Body of pancreas (tissue), 4 donors: ENCODE measurements at regions not wholly inside any gene's neighbourhood (a gene's known extent, or its start where the extent isn't known, plus 50 kb on each side); places are given as distances from the start of the nearest gene placed in this dataset.
"Not testable (repeated sequence)": the region's sequence is repeated elsewhere in the genome, so short reads cannot be mapped to it uniquely, and the experiment has no call there.

Experiments used
- ATAC-seq: fragments of 150-250 bp; one replicate; pipeline ENCODE4 v1.9.1; 2016
- DNase-seq, 4 donors: peaks; one replicate each; pipeline ENCODE4 v3.0.0-alpha.2; 2019
- H3K27ac ChIP-seq, 4 donors: fragments of 200-600 bp; sonication (generic); 1 replicate in 3 of 4; 2 replicates in 1 of 4; pipeline versions ENCODE4 v1.5.1 to v1.6.1; 2016 to 2019; ENCODE audit warnings: mild to moderate bottlenecking in 1 of 4, mixed read lengths in 1 of 4, moderate library complexity in 1 of 4
- H3K27me3 ChIP-seq, 2 donors: fragments of 200-600 bp; sonication (generic); one replicate each; pipeline ENCODE4 v1.6.0; 2016; ENCODE audit warnings: mild to moderate bottlenecking in 1 of 2
- H3K36me3 ChIP-seq, 2 donors: fragments of 200-600 bp; sonication (generic); replicated peaks in 1 of 2; 2 replicates each; pipeline ENCODE4 v1.5.1; 2016; ENCODE audit warnings: low read depth in 2 of 2; ENCODE audit not compliant: insufficient read depth in 1 of 2
- H3K4me1 ChIP-seq: fragments of 200-600 bp; sonication (generic); one replicate; pipeline ENCODE4 v1.6.0; 2016
- H3K4me3 ChIP-seq, 2 donors: fragments of 200-600 bp; sonication (generic); 1 replicate in 1 of 2; 2 replicates in 1 of 2; pipeline ENCODE4 v1.5.1; 2016 to 2019
- H3K9me3 ChIP-seq, 3 donors: fragments of 200-600 bp; sonication (generic); 1 replicate in 2 of 3; 2 replicates in 1 of 3; pipeline ENCODE4 v1.5.1; 2016
- POLR2A ChIP-seq, 3 donors: fragments of 450-650 bp; IDR thresholded peaks; one replicate each; pipeline ENCODE4 v1.6.1; 2016; ENCODE audit warnings: antibody characterized with exemption in 3 of 3, mild to moderate bottlenecking in 2 of 3
- WGBS, 2 donors: methylation state at CpG; one replicate each; pipeline ENCODE4 v1.1.5; 2017; 5-methylcytosine and 5-hydroxymethylcytosine counted together
- intact Hi-C: fragments of 100-400 bp; cut with DNase I; formaldehyde crosslinking; loops from one replicate; pipeline ENCODE4 v1.15.1; 2023
- TF ChIP-seq, protein P1 (sequence below), 7 experiments: fragments of 450-650 bp in 4 of 7; fragments of 200-600 bp in 3 of 7; sonication (generic) in 3 of 7; IDR thresholded peaks; one replicate each; pipeline ENCODE4 v1.5.1; 2016 to 2019; ENCODE audit warnings: antibody characterized with exemption in 7 of 7

DNA sequence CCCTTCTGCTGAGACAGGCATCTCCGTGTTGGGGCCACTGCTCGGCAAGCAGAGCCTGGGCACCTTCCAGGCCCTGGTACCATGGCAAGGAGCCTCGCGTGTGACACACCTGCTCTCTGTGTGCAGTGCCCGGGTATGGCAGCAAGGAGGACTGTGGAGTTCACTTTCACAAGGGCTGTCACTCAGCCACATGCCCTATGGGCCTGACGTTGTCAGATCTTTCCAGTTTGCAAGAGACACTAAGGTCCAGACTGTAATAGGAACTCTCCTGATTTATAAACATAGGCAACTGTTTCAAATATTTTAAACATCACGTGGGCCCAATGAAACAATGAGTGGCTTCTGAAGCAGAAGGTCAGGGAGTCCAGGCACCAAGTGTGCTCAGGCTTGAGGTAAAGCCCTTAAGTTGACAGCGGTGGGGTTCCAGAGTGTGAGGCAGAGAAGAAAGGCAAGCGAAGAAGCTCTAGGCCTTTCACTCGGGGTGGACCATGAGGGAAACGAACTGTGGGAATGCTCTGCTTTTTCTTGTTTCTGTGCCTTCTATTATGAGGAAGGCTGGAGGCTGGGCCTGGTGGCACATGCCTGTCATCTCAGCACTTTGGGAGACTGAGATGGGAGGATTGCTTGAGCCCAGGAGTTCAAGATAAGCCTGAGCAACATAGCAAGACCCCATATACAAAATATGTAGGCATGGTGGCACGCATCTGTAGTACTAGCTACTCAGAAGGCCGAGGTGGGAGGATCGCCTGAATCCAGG lies 108.6 kb upstream of the TRIM2 start:
- WGBS, 2 donors, result 78 to 83% methylated on average over 13 to 14 of the region's 14 CpGs
- Histone ChIP-seq H3K27ac (no peak overlapping the region), H3K4me1 (no peaks in the 10 kb centered on the region), H3K4me3 (no peak overlapping the region), H3K36me3 (no peaks in the 10 kb centered on the region), H3K27me3 (no peaks in the 10 kb centered on the region), H3K9me3 (no peaks in the 10 kb centered on the region)
- DNase-seq (no peak), ATAC-seq (no peak)
- intact Hi-C loops, result no loop called here
- no peak for TF ChIP-seq POLR2A (IDR thresholded peaks at IDR 0.05)
- TF ChIP-seq, protein P1, sequence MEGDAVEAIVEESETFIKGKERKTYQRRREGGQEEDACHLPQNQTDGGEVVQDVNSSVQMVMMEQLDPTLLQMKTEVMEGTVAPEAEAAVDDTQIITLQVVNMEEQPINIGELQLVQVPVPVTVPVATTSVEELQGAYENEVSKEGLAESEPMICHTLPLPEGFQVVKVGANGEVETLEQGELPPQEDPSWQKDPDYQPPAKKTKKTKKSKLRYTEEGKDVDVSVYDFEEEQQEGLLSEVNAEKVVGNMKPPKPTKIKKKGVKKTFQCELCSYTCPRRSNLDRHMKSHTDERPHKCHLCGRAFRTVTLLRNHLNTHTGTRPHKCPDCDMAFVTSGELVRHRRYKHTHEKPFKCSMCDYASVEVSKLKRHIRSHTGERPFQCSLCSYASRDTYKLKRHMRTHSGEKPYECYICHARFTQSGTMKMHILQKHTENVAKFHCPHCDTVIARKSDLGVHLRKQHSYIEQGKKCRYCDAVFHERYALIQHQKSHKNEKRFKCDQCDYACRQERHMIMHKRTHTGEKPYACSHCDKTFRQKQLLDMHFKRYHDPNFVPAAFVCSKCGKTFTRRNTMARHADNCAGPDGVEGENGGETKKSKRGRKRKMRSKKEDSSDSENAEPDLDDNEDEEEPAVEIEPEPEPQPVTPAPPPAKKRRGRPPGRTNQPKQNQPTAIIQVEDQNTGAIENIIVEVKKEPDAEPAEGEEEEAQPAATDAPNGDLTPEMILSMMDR (IDR thresholded peaks at IDR 0.05), result no peak

DNA sequence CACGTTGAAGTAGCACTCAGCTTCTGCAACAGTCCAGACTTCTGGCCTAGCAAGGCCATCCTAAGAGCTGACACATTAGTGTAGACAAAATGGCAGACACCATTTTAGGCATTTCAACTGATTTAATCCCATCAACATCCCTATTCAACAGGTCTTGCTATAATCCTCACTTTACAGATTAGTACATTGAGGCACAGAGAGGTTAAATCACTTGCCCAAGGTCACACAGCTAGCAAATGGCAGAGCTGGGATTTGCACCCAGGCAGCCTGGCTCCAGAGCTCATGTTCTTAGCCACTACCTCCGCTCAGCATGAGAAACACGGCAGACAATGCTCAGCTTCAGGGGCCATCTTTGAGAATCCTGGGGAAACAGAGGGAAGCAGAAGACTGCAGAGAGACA lies 107.9 kb upstream of the TRIM2 start:
- no peak for ATAC-seq
- Histone ChIP-seq H3K9me3 (no peaks in the 10 kb centered on the region), H3K27me3 (no peaks in the 10 kb centered on the region), H3K4me3 (no peak overlapping the region), H3K27ac (no peak overlapping the region), H3K36me3 (no peaks in the 10 kb centered on the region), H3K4me1 (no peaks in the 10 kb centered on the region)
- TF ChIP-seq, protein P1 (IDR thresholded peaks at IDR 0.05), result no peak
- no peak for TF ChIP-seq POLR2A (IDR thresholded peaks at IDR 0.05)
- 83 to 90% methylated on average over 3 of the region's 3 CpGs for WGBS, 2 donors
- no peak for DNase-seq
- intact Hi-C loops, result no loop called here

DNA sequence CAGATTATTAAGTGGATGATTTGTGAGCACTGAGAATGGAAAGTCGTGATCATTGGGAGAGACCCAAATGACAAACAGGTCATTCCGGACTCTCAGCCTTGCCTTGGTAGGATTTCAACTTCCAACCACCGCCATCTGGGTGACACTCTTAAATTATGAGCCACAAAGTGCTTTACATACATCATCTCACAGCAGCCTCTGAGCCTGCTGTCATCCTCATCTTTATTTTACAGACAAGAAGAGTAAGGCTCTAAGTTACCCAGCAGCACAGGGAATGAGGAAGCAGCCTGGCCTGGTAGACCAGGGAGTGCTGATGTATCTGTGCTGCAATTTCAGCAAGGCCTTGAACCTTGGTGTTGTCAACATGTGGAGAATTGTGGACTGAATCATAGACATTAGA lies 105.8 kb upstream of the TRIM2 start:
- ATAC-seq, result no peak
- Histone ChIP-seq H3K4me3 (no peak overlapping the region), H3K9me3 (no peaks in the 10 kb centered on the region), H3K36me3 (no peaks in the 10 kb centered on the region), H3K4me1 (no peaks in the 10 kb centered on the region), H3K27me3 (no peaks in the 10 kb centered on the region), H3K27ac (no peak overlapping the region)
- WGBS, 2 donors, result 43 to 51% methylated on average over 3 of the region's 3 CpGs
- no peak for DNase-seq
- intact Hi-C loops, result no loop called here
- no peak for TF ChIP-seq POLR2A (IDR thresholded peaks at IDR 0.05)
- TF ChIP-seq, protein P1 (IDR thresholded peaks at IDR 0.05), result no peak

DNA sequence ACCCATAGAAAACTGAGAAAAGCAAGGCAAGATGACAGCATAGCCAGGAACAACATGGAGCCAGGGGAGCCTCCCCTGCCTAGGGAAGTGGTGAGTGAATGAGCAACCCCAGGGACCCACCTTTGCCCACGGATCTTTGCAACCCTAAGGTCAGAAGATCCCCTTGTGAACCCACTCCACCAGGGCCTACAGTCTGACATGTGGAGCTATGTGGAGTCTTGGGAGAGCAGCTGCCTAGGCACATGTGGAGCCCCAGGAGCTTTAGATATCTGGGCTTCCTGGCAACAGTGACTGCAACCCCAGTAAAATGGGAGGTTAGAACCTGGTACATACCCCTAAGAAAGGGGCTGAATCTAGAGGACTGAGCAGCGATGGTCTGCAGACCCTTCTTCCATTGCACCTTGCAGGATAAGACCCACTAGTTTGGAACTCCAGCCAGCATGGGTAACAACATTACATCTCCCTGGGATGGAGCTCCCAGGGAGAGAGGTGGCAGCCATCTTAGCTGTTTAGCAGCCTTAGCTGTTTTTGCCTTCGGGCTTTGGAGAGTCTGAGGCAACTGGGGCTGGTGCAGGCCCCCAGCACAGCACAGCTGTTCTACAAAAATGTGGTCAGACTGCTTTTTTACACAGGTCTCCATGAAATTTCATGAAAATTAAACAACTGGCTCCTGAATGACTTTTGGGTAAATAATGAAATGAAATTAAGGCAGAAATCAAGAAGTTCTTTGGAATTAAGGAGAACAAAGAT lies 104.7 kb upstream of the TRIM2 start:
- no peak for TF ChIP-seq POLR2A (IDR thresholded peaks at IDR 0.05)
- TF ChIP-seq, protein P1 (IDR thresholded peaks at IDR 0.05), result no peak
- 47 to 71% methylated on average over 2 to 3 of the region's 3 CpGs for WGBS, 2 donors

DNA sequence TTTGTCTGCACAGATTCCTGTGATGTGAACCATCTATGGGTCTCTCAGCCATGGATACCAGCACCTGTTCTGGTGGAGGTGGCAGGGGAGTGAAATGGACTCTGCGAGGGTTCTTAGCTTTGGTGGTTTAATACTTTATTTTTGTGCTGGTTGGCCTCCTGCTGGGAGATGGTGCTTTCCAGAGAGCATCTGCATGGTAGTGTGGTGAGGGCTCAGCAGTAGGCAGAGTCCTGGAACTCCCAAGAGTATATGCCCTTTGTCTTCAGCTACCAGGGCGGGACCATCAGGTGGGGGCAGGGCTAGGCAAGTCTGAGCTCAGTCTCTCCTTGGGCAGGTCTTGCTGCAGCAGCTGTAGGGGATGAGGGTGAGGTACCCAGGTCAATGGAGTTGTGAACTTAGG lies 97.5 kb upstream of the TRIM2 start:
- intact Hi-C loops, H3K27me3 ChIP-seq, H3K4me3 ChIP-seq, H3K27ac ChIP-seq, H3K9me3 ChIP-seq, DNase-seq, H3K36me3 ChIP-seq, ATAC-seq, H3K4me1 ChIP-seq: not testable (repeated sequence)
- WGBS, 2 donors, result 91 to 100% methylated on average over 1 to 2 of the region's 2 CpGs

More for the DNA sequence above, 104.7 kb upstream of the TRIM2 start:
- intact Hi-C loops, result no loop called here
- Histone ChIP-seq H3K27ac (no peak overlapping the region), H3K4me3 (no peak overlapping the region), H3K4me1 (no peaks in the 10 kb centered on the region), H3K27me3 (no peaks in the 10 kb centered on the region), H3K36me3 (no peaks in the 10 kb centered on the region), H3K9me3 (no peaks in the 10 kb centered on the region)
- ATAC-seq (no peak), DNase-seq (no peak)
